Left ventricle myocardium superior (tissue), 1 donor: ENCODE measurements at regions not wholly inside any gene's neighbourhood (a gene's known extent, or its start where the extent isn't known, plus 50 kb on each side); places are given as distances from the start of the nearest gene placed in this dataset.
"Not testable (repeated sequence)": the region's sequence is repeated elsewhere in the genome, so short reads cannot be mapped to it uniquely, and the experiment has no call there.

Experiments
- ATAC-seq: fragments of 200-7000 bp; cut with Tn5 transposase; one replicate; pipeline ENCODE4 v1.9.1; 2020; ENCODE audit warnings: mild to moderate bottlenecking, moderate library complexity
- DNase-seq: peaks from one replicate; pipeline ENCODE4 v3.0.0-alpha.2; 2020
- intact Hi-C: fragments of 100-400 bp; cut with micrococcal nuclease; formaldehyde crosslinking; loops from one replicate; pipeline ENCODE4 v1.11.0; 2022
- donor health status: DM: no; HTN: yes; CAD: no; lungs with severe emphysema.

DNA sequence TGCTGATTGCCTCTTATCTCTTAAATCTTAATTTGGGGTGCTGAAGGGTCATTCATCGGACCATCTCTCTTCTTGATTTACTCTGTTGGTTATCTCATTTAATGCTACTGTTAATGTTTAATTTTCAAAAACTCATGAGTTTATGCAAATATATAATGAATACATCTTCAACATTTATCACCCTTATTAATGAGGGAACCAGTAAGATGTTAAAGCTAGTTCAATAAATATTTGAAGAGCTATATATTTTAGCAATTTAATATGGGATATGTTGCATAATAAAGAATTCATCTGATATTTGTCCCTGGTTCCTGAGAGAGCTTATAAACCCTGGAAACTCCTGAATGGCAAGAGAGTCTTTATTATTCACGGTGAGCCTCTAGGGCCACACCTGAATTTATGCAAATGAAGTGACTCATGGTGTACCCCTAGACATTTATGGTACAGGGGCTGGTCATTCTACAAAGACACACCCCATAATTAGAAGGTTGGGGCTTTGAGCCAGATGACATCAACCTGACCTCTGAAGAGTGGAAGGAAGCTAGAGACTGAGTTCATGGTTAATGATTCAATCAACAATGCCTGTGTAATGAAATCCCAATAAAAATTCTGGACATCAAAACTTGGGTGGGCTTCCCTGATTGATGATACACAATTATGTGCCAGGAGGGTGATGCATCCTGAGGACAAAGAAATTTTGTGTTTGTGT lies 339.5 kb upstream of the ZNF608 start:
- intact Hi-C loops = no loop called here

DNA sequence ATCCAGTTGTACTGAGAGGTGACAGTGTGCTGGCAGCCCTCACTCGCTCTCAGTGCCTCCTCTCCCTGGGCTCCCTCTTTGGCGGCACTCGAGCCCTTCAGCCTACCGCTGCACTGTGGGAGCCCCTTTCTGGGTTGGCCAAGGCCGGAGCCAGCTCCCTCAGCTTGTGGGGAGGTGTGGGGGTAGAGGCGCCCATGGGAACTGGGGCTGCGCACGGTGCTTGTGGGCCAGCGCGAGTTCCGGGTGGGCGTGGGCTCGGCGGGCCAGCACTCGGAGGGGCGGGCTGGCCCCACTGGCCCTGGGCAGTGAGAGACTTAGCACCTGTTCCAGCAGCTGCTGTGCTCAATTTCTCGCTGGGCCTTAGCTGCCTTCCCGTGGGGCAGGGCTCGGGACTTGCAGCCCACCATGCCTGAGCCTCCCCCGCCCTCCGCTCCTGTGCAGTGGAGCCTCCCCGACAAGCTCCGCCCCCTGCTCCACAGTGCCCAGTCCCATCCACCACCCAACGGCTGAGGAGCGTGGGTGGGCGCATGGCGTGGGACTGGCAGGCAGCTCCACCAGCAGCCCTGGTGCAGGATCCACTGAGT lies 342.2 kb upstream of the ZNF608 start:
- DNase-seq = no peak
- ATAC-seq = no peak
- intact Hi-C loops = no loop called here

More for the DNA sequence above, 339.5 kb upstream of the ZNF608 start:
- DNase-seq (no peak), ATAC-seq (no peak)

DNA sequence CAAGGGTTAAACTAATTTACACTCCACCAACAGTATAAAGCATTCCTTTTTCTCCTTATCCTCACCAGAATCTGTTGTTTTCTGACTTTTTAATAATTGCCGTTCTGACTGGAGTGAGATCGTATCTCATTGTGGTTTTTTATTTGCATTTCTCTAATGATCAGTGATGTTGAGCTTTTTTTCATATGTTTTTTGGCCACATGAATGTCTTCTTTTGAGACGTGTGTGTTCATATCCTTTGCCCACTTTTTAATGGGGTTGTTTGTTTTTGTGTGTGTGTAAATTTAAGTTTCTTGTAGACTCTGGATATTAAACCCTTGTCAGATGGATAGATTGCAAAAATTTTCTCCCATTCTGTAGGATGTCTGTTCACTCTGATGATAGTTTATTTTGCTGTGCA lies 345.7 kb upstream of the ZNF608 start:
- intact Hi-C loops, ATAC-seq: not testable (repeated sequence)

DNA sequence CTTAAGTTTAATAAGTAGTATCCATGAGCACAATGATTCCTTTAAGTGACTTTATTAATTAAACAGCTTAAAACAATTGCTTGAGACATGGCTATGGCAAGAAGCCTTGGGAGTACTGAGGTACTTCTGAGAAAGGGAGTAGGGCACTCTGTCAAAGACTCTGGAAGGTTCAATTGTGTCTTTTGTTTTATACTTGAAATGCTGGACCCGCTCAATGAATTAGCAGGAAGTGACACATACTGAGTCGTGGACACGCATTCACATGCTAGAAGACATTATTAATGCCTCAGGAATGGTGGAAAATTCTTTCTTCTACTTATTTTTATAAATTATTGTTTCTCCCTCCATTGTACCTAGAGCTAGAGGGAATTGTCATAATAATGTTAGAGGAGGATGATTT lies 347.3 kb upstream of the ZNF608 start:
- no peak for DNase-seq
- intact Hi-C loops = no loop called here
- no peak for ATAC-seq

More for the DNA sequence above, 345.7 kb upstream of the ZNF608 start:
- not testable (repeated sequence) for DNase-seq

DNA sequence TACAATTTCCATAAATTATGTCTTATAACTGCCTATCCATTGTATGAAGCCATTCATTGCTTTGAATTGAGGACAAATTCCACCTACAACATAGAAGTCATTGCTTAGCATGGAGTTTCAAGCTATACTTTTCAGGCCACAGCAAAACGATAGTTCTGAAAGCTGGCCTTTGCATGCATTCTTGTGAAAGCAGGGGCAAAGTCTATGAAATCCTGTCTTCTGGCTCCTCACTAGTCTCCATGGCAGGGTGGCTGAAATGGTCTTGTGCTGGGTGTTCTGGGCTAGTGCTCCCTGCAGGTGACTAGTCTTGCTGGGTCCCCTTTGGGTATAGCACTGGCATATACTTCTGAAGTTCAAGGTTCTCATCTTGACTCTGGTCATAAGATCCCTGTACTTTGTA lies 353.9 kb upstream of the ZNF608 start:
- DNase-seq = no peak
- ATAC-seq = no peak
- intact Hi-C loops = no loop called here

DNA sequence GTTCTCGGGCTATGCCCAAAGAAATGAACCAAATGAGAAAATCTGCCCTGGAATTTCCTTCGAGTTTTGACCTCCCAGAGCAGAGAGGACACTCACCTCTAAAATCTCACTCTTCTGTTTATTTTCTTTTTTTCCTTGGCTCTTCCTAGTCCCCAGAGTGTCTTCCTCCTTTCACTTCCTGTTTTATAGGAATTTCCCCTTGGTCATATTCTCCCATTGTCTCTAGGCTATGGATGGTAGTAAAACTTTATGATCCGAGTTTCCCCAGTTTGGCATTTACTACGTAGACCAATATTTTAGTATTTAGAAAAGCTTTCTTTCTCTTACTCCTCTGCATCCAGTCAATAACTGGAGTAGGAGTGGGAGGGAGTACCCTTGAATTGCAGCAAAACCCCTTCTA lies 354.5 kb upstream of the ZNF608 start:
- intact Hi-C loops = no loop called here
- ATAC-seq = no peak
- no peak for DNase-seq

DNA sequence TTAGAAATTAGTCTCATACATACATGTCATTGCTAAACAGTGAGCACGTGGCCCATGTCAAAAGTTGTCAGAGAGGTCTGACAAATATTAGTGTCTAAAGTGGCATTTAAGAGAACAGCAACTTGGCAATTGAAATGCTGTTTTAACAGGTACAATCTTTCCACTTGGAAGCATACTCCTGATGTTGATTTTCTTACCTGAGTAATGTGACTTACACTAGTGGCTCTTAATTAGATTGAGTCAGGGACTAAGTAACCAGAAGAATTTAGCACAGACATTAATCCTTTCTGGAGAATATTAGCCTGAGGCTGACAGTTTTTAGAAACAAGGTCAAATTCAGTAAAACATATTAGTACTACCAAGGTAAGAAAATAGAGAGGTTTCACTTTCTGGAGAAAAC lies 357.0 kb upstream of the ZNF608 start:
- ATAC-seq (no peak), DNase-seq (no peak)
- intact Hi-C loops = no loop called here

DNA sequence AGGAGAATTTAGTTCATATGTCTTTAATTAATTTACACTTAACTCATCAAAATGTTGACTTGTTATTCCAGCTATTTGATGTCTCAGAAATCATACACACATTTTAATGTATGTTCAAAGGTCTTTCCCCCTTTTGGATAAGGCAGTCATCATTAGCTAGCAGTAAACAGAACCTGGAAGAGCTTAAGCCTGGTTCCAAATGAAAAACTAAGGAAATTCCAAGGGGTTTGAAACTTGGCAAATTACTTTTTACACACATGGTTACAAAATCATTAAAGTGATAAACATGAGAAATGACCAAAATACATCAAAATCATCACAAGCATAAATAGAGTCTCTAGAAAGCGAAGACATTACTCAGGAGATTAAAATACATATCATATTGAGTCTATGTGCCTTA lies 359.8 kb upstream of the ZNF608 start:
- intact Hi-C loops = no loop called here
- DNase-seq = no peak
- no peak for ATAC-seq

DNA sequence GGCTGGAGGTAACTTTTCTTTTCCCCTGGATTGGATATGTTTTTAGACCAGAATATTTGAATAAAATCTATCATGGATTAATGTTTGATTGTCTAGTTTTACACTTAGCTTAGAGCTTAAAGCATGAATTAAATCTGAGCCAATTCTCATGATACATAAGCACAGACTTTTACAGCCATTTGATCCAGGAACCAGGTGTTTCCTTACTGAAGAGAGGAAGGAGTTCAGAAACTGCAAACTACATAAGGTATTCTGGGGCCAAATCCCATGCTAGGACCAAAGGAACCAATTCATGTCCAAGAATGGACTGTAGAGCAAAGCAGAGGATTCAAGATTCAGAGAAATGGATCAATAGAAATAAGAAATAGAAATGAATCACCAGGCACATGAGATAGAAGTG lies 360.4 kb upstream of the ZNF608 start:
- DNase-seq (no peak), ATAC-seq (no peak)
- intact Hi-C loops = no loop called here

DNA sequence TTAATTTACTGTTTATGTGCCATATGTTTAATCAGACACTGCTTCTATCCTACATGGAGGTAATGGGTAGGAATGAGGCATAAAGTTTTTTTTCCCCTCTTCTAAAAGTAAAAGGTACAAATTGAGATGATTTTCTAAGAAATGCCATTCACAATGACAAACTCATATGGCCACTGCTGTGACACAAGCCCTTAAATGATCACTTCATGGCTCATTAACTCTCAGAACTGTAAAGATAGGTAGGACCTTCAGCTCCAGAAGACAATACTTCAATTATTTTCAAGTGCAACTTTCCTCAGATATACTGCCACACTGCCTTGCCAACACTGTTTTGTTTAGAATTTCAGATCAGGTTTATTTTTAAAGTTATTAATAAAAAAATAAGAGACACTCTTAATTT lies 362.9 kb upstream of the ZNF608 start:
- intact Hi-C loops = no loop called here
- ATAC-seq (no peak), DNase-seq (no peak)

DNA sequence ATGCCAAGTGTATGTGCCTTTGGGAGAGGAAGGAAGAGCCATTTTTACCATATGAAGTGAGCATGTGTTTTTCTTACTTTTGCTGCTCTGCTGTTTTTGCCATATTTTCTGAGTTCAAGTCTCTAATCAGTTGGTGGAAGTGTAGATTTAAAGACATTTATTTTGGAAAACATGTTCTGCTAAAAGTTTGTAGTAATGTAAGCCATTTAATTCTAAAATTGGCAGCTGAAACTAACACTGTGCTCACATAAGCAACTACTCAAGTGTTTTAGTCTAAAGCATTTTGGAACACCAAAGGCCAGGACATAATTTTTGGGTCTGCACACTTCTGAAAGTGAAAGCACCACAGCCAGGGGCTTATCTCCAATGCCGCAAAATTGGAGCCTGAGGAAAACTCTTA lies 363.4 kb upstream of the ZNF608 start:
- intact Hi-C loops = no loop called here
- no peak for ATAC-seq
- DNase-seq = no peak

DNA sequence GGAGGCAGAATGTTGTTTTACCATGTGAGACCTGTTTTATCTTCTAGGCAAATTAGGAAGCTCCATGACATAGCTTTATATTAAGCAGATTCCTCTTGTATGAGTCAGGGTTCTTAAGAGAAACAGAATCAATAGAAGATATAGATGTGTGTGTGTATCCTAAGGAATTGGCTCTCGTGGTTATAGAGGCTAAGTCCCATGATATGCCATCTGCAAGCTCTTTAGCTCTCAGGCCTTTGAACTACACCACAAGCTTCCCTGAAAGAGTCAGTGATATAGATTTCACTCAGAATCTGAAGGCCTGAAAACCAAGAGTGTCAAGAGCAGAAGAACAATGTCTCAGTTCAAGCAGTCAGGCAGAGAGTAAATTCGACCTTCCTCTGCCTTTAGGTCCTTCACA lies 365.8 kb upstream of the ZNF608 start:
- ATAC-seq (no peak), DNase-seq (no peak)
- intact Hi-C loops = no loop called here

DNA sequence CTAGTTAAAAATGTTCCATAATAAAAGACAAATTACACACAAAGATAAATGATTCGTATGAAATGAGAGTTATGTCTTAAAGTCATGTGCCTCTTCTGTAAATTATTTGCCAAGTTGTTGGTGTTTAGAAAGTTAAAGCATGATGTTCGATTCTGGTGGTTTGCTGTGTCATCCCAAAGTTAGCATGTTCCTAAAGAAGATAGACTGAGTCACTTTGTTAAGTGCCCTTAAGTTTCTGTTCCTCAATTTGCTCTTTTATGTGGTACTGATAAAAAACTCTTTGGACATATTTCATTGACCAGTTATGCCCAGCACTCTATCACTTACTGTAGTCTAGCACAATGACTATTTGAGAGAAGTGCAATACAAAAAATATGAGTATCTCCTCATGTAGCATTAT lies 366.9 kb upstream of the ZNF608 start:
- no peak for ATAC-seq
- intact Hi-C loops = no loop called here
- no peak for DNase-seq

DNA sequence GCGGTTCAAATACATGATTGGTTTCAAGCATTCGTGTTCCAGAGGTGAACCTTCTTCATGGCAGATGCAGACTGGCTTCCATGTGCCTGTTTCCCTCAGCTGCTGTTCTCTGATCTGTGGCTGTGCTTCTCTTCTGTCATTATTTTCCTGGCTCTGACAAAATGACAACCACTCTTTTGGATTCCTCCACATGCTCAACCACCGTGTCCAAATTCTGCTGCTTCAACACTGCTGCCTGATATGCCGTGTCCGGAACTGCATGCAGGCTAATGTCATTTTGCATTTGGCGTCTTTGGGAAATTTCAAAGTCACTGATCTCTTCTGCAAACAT lies 368.7 kb upstream of the ZNF608 start:
- intact Hi-C loops = no loop called here
- ATAC-seq = no peak

DNA sequence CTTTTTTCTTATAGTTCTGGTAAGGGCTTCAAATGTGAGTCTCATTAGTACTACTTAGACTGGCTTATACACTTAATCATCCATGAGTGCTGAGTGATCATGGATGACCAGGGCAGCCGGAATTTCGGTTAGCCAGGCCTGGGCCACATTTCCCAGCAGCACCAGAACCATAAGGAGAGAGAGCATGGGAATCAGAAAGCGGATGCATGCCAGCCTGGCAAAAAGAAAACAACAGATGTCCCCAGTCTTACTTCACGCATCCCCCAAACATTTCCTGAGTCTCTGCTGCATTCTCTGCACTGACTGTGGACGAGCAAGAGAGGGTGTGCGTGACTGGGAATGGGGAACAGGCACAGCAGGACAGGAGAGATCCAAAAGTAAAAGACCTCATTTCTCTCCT lies 371.1 kb upstream of the ZNF608 start:
- ATAC-seq (no peak), DNase-seq (no peak)
- intact Hi-C loops = no loop called here

More for the DNA sequence above, 368.7 kb upstream of the ZNF608 start:
- DNase-seq = no peak

DNA sequence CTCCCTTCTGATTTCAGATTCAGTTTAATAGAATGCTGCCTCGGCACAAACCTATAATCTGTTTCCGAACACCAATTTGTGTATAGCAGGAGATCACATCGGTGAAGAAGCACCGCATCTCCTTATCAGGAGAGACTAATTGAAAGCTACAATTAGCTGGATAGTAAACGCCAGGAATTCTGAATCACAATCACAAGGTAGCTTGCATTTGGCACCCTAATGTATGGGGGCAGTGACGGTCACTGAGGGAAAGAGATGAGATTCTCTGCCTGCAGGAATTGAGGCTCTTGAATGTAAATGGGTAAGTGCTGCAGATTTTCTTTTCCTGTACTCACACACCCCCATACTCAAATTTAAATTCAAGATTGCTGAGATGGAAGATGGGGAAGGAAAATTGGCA lies 373.6 kb upstream of the ZNF608 start:
- intact Hi-C loops = no loop called here
- DNase-seq (no peak), ATAC-seq (no peak)

DNA sequence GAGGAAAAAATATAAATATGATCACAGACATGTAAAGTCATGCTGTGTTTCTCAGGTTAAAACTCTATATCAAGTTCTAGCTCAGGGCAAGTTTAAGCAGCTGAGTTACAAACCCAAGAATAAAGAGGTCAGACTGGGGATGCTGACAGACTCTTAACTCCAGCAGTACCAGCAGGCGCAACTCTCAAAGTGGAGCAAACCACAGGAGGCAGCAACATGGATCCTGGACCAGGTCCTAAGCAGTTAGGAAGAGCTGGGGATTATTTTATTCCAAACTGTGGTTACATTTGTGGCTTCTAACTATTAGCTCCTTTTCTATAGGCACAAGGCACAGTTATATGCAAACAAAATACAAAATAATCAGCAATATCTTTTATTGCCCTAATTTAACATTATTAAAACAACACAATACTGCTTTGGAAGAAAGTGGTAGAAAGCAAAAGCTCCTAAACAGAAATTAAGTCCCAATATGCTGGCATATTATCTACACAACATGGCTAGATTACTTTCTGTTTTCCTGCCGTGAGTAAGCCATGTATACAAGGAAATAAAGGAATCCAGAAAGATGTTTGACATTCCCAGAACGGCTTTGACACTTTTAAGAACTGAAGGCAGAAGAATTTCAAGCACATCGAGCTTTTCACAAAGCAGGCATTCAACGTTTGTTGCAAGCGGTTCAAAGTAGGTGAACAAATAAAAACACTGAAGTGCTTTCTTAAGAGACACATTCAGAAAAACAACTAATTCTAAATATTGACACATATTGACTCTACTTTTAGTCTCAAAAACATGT lies 378.8 kb upstream of the ZNF608 start:
- intact Hi-C loops = no loop called here
- DNase-seq (no peak), ATAC-seq (no peak)

DNA sequence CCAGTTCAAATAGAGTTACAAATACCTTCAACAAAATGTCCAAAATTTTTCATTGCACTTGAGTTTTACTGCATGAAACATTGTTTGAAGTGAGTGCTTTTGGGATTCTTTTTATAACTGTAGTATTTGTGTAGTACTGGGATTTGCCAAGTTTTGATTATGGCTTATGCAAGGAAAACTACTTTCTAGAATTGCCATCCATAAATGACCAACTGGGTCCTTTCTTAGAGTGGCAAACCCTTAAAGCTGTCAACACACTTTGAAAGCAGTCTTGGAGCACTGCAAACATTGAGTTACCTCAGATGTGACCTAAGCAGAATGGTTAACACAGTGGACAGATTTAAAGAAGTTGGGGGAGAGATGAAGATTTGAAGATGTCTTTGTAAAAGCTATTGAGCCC lies 379.6 kb upstream of the ZNF608 start:
- ATAC-seq (no peak), DNase-seq (no peak)
- intact Hi-C loops = no loop called here

DNA sequence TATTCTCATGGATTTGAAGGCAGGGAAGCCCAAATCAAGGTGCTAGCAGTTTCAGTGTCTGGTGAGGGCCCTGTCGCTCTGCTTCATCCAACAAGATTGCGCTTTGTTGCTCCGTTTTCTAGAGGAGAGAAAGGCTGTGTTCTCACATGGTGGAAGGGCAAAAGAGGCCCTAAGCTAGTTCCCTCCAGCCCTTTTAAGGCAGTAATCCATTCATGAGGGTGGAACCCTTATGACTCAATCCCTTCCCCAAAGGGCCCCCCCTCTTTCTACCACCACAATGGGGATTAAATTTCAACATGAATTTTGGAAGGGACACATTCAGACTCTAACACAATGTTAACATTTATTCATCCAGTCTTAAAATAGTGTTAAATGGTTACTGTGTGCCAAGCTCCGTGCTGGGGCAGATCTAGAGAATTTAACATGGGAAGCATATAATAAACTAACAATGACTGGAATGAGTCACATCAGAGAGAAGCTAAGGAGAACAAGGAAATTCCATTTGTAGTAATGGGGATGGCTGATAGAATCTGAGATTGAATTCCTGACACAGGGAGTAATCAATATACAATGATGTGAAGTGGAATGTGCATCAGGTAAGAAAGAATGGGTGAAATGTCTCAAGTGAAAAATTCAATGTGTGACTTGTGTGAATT lies 382.8 kb upstream of the ZNF608 start:
- ATAC-seq = no peak
- intact Hi-C loops = no loop called here
- DNase-seq = no peak

DNA sequence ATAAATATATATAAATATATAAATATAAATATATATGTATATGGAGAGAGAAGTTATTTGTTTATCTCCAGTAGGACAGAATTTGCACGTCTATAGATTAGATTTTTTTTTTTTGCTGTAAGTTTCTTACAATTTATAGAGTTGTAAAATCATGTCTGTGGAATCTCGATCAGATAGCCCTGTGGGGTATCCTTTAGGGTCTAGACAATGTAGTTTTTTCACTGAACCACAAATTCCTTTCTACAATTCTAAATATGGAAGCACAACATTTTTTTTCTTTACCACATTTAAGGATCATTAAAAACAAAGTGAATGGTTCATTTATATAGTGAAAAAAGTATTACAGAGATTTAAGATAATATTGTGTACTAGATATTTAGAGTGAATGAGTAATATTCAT lies 384.2 kb upstream of the ZNF608 start:
- no peak for ATAC-seq
- no peak for DNase-seq
- intact Hi-C loops = no loop called here
